Smooth muscle cell (in vitro differentiated cells): ENCODE measurements at regions not wholly inside any gene's neighbourhood (a gene's known extent, or its start where the extent isn't known, plus 50 kb on each side); places are given as distances from the start of the nearest gene placed in this dataset.

Experiments used
- DNase-seq: peaks from one replicate; lab custom pipeline; 2025; ENCODE audit not compliant: unreplicated experiment; lab: John Stamatoyannopoulos, UW
- H2AFZ ChIP-seq: fragments of 200-600 bp; sonication (generic); 2 replicates; pipeline ENCODE4 v1.6.0; 2016; ENCODE audit warnings: antibody characterized with exemption, low read depth, mild to moderate bottlenecking
- H3F3A ChIP-seq: fragments of 200-600 bp; sonication (generic); 2 replicates; pipeline ENCODE4 v1.6.0; 2017; ENCODE audit warnings: antibody characterized with exemption, low read depth
- H3K27ac ChIP-seq: fragments of 200-600 bp; sonication (generic); 2 replicates; pipeline ENCODE4 v1.5.1; 2016; ENCODE audit warnings: low read depth, mild to moderate bottlenecking
- H3K27me3 ChIP-seq: fragments of 200-600 bp; sonication (generic); 2 replicates; pipeline ENCODE4 v1.6.1; 2016; ENCODE audit warnings: low read depth, mild to moderate bottlenecking
- H3K36me3 ChIP-seq: fragments of 200-600 bp; sonication (generic); 2 replicates; pipeline ENCODE4 v1.5.1; 2016; ENCODE audit warnings: low read depth
- H3K4me1 ChIP-seq: fragments of 200-600 bp; sonication (generic); 2 replicates; pipeline ENCODE4 v1.5.1; 2016; ENCODE audit warnings: low read depth
- H3K4me2 ChIP-seq: fragments of 200-600 bp; sonication (generic); 2 replicates; pipeline ENCODE4 v1.6.0; 2016; ENCODE audit warnings: mild to moderate bottlenecking
- H3K4me3 ChIP-seq: fragments of 200-600 bp; sonication (generic); 2 replicates; pipeline ENCODE4 v1.5.1; 2016; ENCODE audit warnings: mild to moderate bottlenecking
- H3K79me2 ChIP-seq: fragments of 200-600 bp; sonication (generic); 2 replicates; pipeline ENCODE4 v1.6.0; 2016; ENCODE audit warnings: low read depth, mild to moderate bottlenecking
- H3K9ac ChIP-seq: fragments of 200-600 bp; sonication (generic); 2 replicates; pipeline ENCODE4 v1.6.0; 2016; ENCODE audit warnings: low read depth
- H3K9me3 ChIP-seq: fragments of 200-600 bp; sonication (generic); replicated peaks from 2 replicates; pipeline ENCODE4 v1.5.1; 2016; ENCODE audit warnings: low read depth
- H4K20me1 ChIP-seq: fragments of 200-600 bp; sonication (generic); 2 replicates; pipeline ENCODE4 v1.6.0; 2016; ENCODE audit warnings: low read depth
- WGBS: methylation state at CpG from one replicate; pipeline ENCODE4 v1.1.7; 2016; ENCODE audit warnings: low lambda C conversion rate; 5-methylcytosine and 5-hydroxymethylcytosine counted together
- TF ChIP-seq, protein P1 (sequence below): fragments of 200-600 bp; sonication (generic); IDR thresholded peaks from 2 replicates; pipeline ENCODE4 v1.5.1; 2017; ENCODE audit warnings: borderline replicate concordance, mild to moderate bottlenecking, antibody characterized with exemption; ENCODE audit not compliant: insufficient read depth, poor library complexity, severe bottlenecking

DNA sequence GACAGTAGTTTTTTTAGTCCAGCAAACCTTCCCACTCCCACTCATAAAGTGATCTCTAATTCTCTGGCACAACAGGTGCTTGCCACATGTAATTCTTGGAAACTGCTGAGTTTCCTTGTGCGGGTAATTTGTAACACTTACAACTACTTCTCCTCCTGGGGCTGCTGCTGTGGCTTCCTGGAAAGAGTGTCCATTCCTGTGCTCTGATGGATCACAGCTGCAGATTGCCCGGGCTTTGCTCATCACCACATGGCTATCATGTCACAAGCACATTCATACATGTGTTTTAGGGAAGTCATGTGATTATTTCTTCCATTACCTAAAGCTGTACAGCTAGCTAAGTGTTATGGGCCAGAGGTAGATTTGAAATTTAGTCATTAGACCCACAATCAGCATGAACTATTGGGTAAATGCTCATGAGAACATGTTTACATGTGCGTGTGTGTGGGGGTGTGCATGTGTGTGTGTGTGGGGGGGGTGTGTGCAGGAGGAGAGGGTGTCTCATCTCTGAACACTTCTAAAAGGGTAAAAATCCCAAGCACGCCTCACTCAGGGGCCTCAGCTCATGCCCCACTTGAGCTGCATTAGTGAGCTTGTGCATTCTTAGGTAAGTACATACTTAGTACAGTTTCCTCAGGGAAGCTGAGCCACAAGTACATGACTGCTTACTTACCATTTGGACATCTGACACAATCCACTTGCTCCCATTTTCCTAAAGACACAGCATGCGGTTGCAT is 118.1 kb upstream of the CCDC112 start:
- no peak overlapping the region for H2AFZ ChIP-seq
- H3K79me2 ChIP-seq: no peaks in the 10 kb centered on the region
- H3K27ac ChIP-seq: peak overlapping the region; percentile 59
- peaks cover 8% of the 10 kb centered on the region for H3K4me1 ChIP-seq
- WGBS: 61% methylated on average over 5 of the region's 5 CpGs
- no peaks in the 10 kb centered on the region for H3K27me3 ChIP-seq
- H3K36me3 ChIP-seq: no peaks in the 10 kb centered on the region
- peak overlapping the region; percentile 16 for H3K9ac ChIP-seq
- no peaks in the 10 kb centered on the region for H3K9me3 ChIP-seq
- H3K4me2 ChIP-seq: no peak overlapping the region
- TF ChIP-seq, protein P1, sequence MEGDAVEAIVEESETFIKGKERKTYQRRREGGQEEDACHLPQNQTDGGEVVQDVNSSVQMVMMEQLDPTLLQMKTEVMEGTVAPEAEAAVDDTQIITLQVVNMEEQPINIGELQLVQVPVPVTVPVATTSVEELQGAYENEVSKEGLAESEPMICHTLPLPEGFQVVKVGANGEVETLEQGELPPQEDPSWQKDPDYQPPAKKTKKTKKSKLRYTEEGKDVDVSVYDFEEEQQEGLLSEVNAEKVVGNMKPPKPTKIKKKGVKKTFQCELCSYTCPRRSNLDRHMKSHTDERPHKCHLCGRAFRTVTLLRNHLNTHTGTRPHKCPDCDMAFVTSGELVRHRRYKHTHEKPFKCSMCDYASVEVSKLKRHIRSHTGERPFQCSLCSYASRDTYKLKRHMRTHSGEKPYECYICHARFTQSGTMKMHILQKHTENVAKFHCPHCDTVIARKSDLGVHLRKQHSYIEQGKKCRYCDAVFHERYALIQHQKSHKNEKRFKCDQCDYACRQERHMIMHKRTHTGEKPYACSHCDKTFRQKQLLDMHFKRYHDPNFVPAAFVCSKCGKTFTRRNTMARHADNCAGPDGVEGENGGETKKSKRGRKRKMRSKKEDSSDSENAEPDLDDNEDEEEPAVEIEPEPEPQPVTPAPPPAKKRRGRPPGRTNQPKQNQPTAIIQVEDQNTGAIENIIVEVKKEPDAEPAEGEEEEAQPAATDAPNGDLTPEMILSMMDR: no peak
- no peaks in the 10 kb centered on the region for H3F3A ChIP-seq
- H3K4me3 ChIP-seq: no peak overlapping the region
- DNase-seq: no peak
- no peaks in the 10 kb centered on the region for H4K20me1 ChIP-seq

DNA sequence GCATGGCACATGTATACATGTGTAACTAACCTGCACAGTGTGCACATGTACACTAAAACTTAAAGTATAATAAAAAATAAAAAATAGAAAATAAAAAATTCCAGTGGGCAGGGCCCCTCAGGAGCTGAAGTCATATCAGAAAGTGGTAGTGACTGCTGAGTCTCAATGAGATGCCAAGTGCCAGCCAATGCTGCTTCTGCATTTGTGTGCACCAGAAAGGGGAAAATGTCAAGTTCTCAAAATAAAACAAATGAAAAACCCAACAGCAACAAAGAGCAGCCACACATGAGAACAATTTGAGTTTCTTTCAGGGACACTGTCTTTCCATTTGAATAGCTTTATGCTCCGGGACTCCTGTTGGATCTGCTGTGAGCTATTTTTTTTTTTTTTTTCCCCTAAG is 117.2 kb upstream of the CCDC112 start:
- H2AFZ ChIP-seq: no peak overlapping the region
- no peaks in the 10 kb centered on the region for H3F3A ChIP-seq
- no peak overlapping the region for H3K27ac ChIP-seq
- no peaks in the 10 kb centered on the region for H3K79me2 ChIP-seq
- no peaks in the 10 kb centered on the region for H3K36me3 ChIP-seq
- no peak for DNase-seq
- no peaks in the 10 kb centered on the region for H3K27me3 ChIP-seq
- no peak overlapping the region for H3K4me3 ChIP-seq
- 89% methylated on average over 1 of the region's 1 CpG for WGBS
- H3K9ac ChIP-seq: no peak overlapping the region
- TF ChIP-seq, protein P1: no peak
- no peak overlapping the region for H3K4me2 ChIP-seq
- no peaks in the 10 kb centered on the region for H4K20me1 ChIP-seq
- peaks cover 8% of the 10 kb centered on the region for H3K4me1 ChIP-seq
- H3K9me3 ChIP-seq: no peaks in the 10 kb centered on the region

DNA sequence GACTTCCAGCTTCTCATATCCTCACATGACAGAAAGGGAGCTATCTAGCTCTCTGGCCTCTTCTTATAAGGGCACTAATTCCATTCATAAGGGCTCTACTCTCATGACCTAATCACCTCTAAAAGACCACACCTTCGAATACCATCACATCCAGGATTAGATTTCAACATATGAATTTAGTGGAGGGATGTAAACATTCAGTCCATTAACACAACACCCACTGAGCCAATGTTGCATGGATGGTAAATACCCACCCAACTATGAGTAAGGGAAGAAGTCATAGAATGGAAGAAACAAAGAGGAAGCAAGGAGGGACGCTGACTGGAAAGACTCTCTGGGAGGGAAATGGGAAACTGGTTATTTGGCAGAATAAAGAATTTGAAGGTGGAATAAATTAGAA is 112.6 kb upstream of the CCDC112 start:
- H3K4me2 ChIP-seq: no peak overlapping the region
- no peaks in the 10 kb centered on the region for H3K36me3 ChIP-seq
- 94% methylated on average over 2 of the region's 2 CpGs for WGBS
- no peaks in the 10 kb centered on the region for H3K27me3 ChIP-seq
- H3K9ac ChIP-seq: no peak overlapping the region
- H4K20me1 ChIP-seq: no peaks in the 10 kb centered on the region
- no peak overlapping the region for H3K4me3 ChIP-seq
- H3K9me3 ChIP-seq: no peaks in the 10 kb centered on the region
- no peak overlapping the region for H2AFZ ChIP-seq
- no peaks in the 10 kb centered on the region for H3K79me2 ChIP-seq
- TF ChIP-seq, protein P1: no peak
- DNase-seq: no peak
- H3K4me1 ChIP-seq: no peaks in the 10 kb centered on the region
- H3F3A ChIP-seq: no peaks in the 10 kb centered on the region
- no peak overlapping the region for H3K27ac ChIP-seq

DNA sequence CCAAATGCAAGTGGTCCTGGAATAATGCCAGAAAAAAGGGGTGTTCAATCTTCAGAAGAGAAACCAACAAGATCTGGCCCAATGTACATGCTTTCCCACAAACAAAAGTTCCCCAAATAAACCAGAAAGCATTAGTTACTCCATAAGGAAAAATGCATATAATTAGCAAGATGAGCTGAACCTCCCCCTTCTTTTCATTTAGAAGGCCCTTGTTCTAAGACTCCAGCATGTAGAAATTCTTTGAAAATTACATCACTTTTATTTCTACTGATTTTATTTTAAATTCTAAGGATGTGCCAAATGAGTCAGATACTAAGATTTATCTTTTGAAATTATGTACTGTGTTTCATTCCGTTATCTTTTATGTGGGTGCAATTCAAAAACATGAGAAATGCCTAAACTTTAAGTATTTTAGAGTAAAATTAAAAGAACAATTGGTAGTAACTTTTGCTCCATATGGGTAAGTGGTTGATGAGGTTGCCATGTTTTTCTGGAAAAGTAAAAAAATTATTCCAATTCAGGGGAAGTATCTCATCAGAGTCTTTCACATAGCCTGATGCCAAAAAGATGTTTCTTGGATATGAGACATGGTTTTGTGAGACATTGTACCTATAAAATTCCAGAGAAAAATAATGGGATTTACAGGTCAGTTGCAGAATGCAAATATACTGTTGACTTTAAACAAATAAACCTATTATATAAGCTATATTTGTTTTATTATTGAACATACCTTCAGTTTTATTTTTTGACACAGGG is 106.5 kb upstream of the CCDC112 start:
- WGBS: 89% methylated on average over 1 of the region's 1 CpG
- H3K4me2 ChIP-seq: no peak overlapping the region
- H3K4me3 ChIP-seq: no peak overlapping the region
- no peak overlapping the region for H3K9ac ChIP-seq
- no peaks in the 10 kb centered on the region for H3K36me3 ChIP-seq
- H3K27me3 ChIP-seq: no peaks in the 10 kb centered on the region
- no peaks in the 10 kb centered on the region for H3K9me3 ChIP-seq
- TF ChIP-seq, protein P1: no peak
- H2AFZ ChIP-seq: no peak overlapping the region
- H4K20me1 ChIP-seq: no peaks in the 10 kb centered on the region
- no peak for DNase-seq
- H3K27ac ChIP-seq: no peak overlapping the region
- H3K79me2 ChIP-seq: no peaks in the 10 kb centered on the region
- no peaks in the 10 kb centered on the region for H3K4me1 ChIP-seq
- no peaks in the 10 kb centered on the region for H3F3A ChIP-seq
